Fibroblast of skin of scalp (primary cell): ENCODE measurements at regions not wholly inside any gene's neighbourhood (a gene's known extent, or its start where the extent isn't known, plus 50 kb on each side); places are given as distances from the start of the nearest gene placed in this dataset.
"Not testable (repeated sequence)": the region's sequence is repeated elsewhere in the genome, so short reads cannot be mapped to it uniquely, and the experiment has no call there.

Experiments used
- DNase-seq: peaks from one replicate; pipeline ENCODE4 v3.0.0-alpha.2; 2013

DNA sequence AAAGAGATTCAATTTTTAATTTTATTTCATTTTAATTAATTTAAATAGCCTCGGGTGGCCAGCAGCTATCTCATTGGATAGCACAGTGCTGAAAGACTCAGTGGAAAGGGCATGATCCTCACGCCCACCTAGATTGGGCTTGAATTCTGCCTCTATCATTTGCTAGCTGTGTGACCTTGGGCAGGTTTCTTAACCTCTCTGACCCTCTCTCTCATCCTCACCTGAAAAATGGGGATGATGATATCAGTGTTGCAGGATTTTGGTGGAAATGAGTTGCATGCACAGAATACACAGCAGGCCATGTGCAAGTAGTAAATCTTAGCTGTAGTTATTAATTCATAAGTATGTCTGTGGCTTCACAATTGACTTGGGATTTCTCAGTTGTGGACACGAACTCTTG, 272.4 kb upstream of the XYLT1 start:
- no peak for DNase-seq

DNA sequence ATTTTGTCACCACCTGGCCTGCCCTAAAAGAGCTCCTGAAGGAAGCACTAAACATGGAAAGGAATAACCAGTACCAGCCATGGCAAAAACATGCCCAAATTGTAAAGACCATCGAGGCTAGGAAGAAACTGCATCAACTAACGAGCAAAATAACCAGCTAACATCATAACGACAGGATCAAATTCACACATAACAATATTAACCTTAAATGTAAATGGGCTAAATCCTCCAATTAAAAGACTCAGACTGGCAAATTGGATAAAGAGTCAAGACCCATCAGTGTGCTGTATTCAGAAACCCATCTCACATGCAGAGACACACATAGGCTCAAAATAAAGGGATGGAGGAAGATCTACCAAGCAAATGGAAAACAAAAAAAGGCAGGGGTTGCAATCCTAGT, 264.3 kb upstream of the XYLT1 start:
- not testable (repeated sequence) for DNase-seq

DNA sequence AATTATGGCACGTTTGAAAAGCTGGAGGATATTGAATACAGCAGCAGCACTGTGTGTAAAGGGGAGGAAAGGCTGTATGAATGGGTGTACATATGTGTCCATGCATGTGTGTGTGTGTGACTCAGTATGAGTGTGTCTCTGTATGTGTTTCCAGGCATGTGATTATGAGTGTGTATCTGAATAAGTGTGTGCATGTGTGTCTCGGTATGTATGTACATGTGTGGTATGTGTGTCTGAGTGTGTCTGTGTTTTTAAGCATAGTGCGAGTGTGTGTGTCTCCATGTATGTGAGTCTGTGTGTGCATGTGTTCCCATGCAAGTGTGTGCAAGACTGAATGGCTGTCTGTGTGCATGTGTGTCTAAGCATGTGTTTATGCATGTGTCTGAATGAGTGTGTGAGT, 259.1 kb upstream of the XYLT1 start:
- DNase-seq, result no peak

DNA sequence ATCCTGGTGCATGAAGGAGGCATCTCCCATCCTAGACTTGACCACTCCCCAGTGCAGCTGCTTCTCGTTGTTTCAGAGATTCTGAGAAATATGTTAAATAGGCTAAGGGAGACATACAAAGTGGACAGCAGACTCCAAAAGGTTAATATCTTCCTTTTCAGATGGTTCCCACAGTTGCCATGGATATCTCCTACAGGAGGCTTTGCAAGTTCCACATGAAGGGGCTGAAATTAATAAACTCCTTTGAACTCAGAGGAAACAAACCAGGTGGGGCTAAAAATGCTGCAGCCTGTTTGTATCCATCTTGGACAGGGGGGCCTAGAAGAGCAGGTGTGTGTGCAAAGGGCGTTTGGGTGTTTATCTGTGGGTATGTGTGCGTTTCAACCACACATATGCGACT, 257.4 kb upstream of the XYLT1 start:
- no peak for DNase-seq

DNA sequence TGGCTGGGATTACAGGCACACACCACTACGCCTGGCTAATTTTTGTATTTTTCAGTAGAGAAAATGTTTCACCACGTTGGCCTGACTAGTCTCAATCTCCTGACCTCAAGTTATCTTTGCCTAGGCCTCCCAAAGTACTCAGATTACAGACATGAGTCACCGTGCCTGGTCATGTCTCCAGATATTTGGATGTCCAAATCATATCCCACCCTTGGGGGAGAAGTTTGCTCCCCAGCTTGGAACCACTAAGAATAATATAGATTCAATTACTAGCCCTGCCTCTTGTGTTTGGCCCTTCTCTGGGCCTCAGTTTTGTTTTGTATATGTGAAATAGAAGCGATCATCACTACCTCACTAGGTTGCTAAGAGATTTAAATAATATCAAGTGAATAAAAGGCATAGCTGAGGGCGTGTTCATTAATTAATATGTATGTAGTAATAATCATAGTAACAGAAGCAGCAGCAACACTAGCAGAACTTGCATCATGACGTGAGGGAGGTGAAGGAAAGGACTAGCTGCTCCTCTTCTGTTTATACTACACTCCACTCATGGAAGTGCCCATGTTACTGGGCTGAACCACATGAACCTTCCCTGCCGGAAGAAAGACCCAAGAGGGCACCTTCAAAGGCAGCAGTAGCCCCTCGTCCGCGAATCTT, 253.6 kb upstream of the XYLT1 start:
- peak; percentile 95 for DNase-seq

DNA sequence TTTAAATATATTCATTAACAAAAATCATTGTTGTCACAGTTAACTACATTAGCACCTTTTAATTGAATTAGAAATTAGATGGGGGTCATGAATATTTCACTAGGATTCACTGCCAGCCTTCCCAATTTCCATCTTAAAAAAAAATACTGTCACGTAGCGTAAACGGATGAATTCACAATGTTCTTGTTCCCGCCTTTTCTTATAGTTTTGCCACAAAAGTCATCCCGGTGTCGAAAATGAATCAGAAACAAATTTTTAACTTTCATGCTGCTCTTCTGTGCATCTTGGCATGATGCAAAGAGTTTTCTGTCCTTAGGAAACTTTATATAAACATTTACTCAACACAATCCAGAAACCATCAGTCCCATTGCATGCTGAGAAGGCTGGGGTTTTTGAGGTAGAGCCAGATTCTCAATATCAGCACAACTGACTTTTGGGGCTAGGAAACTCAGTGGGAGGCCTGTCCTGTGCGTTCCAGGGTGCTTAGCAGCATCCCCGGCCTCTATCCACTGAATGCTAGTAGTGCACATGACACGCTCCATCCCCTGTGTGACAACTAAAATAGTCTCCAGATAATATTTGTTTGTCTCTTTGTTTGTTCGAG, 252.9 kb upstream of the XYLT1 start:
- peak; percentile 95 for DNase-seq

DNA sequence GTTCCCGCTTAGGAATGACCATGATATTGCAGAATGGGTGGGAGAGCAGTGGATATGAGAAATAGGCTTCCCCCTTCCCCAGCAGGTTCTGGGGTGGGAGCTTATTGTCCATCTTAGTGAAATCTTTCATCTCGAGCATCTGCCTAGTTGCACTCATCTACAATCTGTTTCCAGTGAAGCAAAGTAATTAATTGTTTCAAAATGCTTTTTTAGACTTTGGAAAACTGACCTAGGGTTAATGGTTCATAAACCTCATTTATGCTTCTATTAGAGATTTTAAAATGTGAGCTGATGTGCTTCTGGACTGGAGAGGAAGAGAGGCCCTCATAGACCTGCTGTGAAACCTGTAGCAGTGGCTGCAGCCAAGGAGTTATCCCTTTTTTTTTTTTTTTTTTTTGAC, 247.7 kb upstream of the XYLT1 start:
- no peak for DNase-seq

DNA sequence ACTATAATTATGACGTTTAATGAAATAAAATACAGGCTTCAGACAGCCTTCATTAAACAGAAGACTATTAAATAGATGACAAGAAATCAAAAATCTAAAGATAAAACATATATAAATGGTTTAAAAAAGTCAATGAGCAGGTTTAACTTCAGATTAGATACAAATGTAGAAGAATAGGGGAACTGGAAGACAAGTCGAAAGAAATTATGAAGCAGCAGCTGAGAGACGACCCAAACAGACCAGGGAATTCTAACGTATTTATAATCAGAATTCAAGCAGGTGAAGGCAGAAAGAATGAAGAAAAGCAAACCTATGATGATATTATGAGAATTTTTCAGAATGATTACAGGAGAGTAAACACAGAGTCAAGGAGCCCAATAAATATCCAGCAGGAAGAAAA, 235.1 kb upstream of the XYLT1 start:
- DNase-seq, result no peak

DNA sequence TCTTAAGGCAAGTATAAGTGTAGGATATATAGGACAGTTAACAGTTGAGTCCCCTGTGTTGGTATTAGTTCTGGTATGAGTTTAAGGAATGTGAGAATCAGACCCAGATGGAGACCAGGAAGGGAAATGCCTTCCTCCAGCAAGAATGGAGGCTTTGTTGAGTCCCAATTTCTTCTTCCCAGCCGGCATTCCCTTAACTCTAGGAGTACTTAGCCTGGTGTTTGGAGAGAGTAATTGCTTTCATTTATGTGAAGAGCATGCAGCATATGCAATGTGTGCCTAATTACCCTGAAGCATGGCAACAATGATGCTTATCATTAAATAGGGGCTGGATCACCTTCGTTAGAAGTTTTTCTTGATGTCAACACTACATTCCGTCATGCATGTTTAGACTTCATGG, 225.9 kb upstream of the XYLT1 start:
- peak; percentile 54 for DNase-seq

DNA sequence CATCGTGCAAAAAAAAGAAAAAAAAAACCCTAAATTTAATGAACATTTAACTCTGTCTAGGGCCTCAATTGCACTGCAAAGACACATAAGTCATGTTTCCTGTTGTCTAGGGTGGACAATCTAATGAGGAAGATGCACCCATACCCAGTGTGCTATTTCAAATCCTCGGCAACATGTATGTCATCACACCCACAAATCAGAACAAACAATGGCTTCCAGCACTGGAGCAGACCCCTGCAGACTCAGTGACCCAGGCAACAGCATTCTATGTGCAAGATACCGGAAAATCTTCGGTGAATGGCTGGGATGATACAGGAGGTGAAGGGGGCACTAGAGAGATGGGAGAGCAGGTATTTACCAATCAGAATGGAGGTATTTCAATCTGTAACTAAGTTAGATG, 221.7 kb upstream of the XYLT1 start:
- DNase-seq, result no peak

DNA sequence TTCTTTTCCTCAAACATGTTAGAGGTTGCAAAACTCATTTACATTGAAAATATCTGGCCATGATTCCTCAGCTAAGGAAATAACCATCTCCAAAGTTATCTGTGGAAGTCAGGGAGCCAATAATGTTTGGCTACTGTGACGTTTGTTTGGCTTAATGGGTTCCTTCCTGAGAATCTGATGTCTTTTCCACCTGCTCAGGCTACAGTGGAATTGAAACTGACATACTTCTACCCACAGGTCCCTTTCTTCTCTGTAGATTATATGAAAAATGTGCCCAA, 221.1 kb upstream of the XYLT1 start:
- DNase-seq, result peak; percentile 37

DNA sequence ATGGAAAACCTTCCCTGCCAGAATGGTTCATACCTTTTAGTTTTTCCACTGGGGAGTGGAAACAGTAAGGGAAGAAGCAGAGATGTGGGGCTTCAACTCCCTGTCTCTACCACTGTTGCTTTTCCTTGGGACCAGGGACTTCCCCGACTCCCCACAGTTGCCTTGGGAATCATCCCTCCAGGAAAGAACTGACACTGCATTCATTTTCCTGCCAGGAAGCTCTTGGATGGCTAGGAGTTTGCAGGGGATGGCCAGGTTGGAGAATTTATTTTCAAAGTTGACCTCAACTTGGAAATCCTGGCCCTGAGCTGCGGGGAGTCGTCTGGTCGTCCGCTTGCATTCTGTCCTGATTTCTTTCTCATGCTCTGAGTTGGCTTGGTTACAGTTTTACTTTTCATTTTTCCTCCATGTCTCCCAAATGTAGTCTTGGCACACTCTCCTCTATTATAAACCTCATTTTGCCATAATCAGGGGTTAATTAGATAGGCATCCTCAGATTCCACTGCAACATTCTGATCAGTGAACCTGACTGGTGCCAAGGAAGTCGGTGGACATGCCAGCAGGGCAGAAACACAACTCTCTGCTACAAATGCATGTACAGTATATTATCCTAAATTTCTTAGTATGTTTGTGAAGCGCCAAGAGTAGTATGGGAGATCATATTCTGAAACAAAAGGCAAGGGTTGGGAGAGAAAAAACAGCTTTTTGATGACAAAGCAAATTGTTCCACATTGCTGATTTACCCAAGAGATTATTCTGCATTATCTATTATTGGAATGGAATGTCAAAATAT, 220.5 kb upstream of the XYLT1 start:
- DNase-seq, result peak; percentile 9

DNA sequence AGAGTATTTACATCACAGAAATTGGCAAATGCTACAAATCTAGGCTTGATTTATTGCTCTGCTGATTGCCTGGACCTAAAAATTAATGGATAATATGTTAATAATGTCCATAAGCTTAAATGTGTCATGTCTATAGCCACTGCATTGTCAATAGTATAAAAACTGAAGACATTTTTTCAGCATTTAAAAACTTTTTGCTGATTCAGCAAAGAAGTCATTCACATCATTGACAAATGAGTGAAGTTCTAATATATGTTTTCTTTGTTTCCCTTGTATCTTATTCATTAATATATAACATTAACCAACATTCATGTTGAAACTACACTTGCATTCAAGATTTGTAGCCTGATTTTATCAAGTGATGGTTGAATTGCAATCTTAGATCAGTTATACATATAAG, 214.7 kb upstream of the XYLT1 start:
- no peak for DNase-seq

DNA sequence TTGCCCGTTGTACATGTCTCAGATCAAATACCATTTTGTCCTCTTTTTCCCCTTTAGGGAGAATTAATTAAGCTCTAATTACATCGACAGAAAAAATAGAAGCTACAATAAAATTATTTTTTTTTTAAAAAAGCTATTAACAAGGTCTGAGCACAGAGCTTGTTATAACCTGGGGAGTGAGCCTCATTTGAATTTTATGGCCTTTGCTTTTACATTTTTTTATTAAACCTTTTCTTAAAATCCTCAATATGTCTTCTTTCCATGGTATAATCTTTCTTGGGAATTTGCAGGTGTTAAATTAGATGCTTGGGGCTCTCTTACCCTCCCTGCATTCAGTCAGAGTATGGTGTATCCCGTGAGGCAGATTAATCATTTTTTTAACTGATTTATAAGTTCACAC, 212.5 kb upstream of the XYLT1 start:
- no peak for DNase-seq

DNA sequence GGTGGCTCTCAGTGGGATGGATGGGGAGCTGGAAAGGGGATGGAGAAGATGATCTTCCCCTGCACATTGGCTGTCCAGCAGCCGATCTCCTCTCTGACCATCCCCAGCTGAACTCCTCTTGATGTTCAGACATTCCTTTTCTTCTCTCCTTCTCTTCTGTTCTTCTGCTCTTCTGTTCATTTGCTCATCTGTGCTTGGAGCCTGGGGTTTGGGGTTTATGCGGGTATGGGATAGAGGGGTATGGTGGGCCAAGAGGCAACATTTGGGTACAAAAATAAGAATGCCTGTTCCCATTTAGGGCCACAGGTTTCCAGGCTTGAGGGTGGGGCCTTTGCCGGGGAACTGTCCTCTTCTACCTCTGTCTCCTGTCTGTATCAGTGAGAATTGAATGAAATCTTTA, 205.4 kb upstream of the XYLT1 start:
- DNase-seq, result no peak

DNA sequence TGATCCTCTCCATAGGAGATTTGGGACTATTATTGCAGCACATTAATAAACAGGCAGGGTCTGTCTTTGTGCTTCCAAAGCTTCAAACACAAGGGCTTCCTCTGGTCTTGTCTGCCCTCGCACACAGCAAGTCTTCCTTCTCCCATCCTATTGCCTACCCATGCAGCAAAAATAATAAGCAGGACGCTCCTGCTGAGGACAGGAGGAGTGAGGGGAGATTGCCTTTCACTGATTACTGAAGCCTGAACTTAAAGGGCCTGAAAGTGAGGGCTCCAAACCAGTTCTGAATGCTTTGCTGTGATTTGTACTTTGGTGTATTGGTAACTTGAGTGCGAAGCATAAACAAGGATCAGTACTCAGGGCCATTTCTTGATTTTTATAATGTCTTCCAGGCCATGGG, 197.6 kb upstream of the XYLT1 start:
- no peak for DNase-seq

DNA sequence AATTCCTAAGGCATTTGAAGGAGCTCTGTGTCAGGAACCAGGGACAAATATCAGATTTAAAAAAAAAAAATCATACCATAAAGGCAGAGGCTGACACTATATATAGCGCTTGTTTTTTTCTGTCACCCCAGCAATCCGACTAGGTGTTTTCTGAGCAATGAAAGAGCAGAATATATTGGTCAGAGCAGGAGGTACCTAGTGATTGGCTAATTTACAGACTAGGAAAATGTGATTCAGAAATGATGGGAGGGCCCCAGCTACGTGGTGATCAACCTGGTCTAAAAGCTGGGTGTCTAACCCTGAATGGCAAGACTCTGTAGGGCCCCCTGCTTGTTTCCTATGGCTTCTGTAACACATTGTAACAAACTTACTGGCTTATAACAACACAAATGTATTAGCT, 195.5 kb upstream of the XYLT1 start:
- DNase-seq, result no peak

DNA sequence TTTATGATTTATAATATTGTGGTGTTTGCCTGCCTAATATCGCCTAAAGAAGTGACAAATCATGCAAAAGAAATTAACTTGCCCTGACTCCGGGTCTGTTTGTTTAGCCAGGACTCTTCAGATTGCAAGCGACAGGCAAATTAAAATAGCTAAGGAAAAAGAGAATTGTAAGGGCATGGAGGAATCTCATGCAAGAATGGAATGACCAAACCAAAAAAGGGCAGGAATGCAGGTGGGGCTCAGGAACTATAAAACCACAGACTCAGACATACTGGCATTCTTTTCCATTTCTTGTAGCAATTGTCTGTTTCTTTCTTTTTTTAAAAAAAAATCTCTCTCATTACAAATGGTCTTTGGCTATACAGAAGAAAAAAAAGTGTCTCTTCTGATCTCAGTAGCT, 188.1 kb upstream of the XYLT1 start:
- peak; percentile 44 for DNase-seq

DNA sequence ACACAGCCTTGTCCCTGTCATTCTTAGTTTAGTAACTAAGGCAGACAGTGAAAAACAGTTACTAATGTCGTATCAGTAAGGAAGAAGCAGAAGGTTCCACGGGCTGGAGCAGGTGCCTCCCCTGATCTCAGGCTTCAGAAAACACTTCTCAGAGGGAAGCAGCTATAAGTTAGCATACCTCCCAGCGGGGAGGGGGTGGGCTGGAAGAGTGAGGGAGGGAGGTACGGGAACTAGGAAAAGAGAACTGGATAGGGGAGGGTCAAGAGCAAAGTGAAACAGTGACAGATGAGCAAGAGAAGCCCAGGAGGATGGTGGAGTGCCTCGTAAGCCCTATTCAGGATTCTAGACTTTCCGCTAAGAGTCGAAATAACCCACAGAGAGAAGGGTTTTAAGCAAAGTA, 186.3 kb upstream of the XYLT1 start:
- DNase-seq, result no peak

DNA sequence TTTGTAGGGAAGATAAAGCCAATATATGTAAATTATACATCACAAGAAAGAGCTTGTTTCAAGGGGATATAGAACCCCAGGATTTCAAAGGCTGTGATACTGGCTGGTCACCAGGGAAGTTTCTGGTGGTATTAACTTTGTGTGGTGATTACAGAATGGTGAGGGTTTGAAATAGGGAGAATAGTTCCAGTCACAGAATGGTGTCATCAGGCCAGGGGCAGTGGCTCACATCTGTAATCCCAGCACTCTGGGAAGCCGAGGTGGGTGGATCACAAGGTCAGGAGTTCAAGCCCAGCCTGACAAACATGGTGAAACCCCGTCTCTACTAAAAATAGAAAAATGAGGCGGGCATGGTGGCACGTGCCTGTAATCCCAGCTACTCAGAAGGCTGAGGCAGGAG, 183.8 kb upstream of the XYLT1 start:
- no peak for DNase-seq

DNA sequence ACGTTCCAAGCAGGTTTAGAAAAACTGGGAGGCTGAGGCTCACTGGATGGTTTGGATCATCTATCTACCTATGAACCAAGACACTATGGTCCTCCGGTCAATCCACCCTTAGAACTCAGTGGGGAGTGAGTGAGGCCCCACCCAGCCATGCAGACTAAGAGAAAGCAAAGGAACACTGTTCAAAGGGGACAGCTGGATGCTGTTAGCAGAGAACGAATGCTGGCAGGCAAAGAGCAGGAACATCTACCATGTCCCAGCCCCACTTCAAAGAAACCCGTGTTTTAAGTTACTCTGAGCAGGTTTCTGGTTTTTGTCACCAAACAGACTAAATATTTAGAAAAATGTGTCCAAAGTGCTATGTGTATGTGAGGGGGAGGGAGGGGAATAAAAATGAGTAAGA, 183.4 kb upstream of the XYLT1 start:
- no peak for DNase-seq

DNA sequence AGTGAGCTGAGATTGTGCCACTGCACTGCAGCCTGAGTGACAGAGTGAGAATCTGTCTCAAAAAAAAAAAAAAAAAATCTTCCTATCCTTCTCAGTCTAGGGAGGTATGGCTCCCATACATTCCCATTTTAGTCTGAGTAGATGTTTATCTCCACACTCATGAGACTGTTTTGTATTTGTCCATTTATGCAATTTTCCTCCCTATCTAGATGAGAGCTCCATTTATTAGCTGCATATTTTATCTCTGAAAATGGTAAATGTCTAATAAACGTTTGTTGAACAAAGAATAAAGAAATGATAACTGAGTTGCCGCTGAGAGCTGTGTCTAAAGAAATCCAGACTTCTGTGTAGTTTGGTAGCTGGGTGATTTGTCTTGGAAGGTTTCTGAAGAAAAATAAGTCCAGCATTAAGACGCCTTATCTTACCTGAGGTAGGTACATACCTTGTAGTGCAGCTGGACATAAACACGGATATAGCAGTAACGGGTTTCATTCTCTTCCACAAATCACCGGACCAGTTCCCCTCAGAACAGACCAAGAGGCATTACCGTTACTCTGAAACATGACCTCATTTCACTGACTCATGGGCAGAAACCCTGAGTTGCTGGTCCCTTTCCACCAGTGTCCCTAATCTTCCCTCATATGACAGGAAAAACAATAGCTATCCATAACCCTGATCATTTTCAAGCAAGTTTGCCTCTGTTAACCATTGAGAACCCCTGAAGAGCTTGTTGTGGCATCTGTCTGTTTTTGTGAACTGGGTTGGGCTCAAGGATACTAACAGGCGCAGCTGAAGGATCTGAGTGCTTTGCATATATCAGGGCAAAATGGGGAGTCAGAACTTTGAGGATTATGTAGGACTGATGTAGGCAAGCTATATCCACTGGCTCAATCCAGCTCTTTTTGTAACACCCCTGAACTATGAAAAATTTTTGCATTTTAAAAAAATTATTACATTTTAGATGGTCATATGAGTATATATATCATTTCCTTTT, 177.4 kb upstream of the XYLT1 start:
- no peak for DNase-seq

DNA sequence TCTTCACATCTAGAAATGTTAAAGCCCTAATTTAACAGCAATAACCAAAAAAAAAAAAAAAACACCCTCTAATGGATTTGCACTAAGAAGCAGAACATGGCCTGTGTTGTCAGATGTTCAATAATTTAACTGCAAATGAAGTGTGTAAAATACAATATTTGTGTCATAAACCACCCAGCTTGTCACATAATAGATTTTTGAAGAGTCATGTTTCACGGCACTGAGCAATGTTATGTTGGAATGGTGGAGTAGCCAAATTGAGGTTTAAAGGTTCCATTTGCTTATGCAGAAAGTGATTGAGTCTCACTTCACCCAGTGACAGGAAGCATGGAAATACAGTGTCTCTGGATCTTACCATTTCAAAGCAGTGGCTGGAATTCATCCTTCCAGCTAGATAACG, 173.2 kb upstream of the XYLT1 start:
- no peak for DNase-seq
